Thymus (tissue), 11 donors: ENCODE measurements at regions not wholly inside any gene's neighbourhood (a gene's known extent, or its start where the extent isn't known, plus 50 kb on each side); places are given as distances from the start of the nearest gene placed in this dataset.

ENCODE experiments used
- DNase-seq, 9 donors: peaks; one replicate each; pipeline ENCODE4 v3.0.0-alpha.2; 2013; ENCODE audit warnings: low spot score in 9 of 9, low read depth in 6 of 9, missing footprints in 1 of 9
- H3K27ac ChIP-seq, 2 donors: one replicate each; pipeline ENCODE4 v1.5.1; 2013; ENCODE audit warnings: control low read depth in 1 of 2, low read depth in 1 of 2, low read length in 1 of 2, mild to moderate bottlenecking in 1 of 2, moderate library complexity in 1 of 2
- H3K27me3 ChIP-seq, 2 donors: one replicate each; pipeline ENCODE4 v1.5.1; 2013; ENCODE audit warnings: low read length in 1 of 2; ENCODE audit not compliant: control insufficient read depth in 2 of 2, insufficient read depth in 1 of 2
- H3K36me3 ChIP-seq, 2 donors: one replicate each; pipeline ENCODE4 v1.5.1; 2013; ENCODE audit warnings: low read length in 1 of 2, mild to moderate bottlenecking in 1 of 2, moderate library complexity in 1 of 2; ENCODE audit not compliant: control insufficient read depth in 2 of 2, insufficient read depth in 2 of 2
- H3K4me1 ChIP-seq, 2 donors: one replicate each; pipeline ENCODE4 v1.5.1; 2013; ENCODE audit warnings: low read length in 2 of 2; ENCODE audit not compliant: control insufficient read depth in 2 of 2, insufficient read depth in 2 of 2
- H3K4me3 ChIP-seq, 2 donors: one replicate each; pipeline ENCODE4 v1.5.1; 2013; ENCODE audit warnings: low read length in 2 of 2, control low read depth in 1 of 2, mild to moderate bottlenecking in 1 of 2
- H3K9me3 ChIP-seq, 2 donors: one replicate each; pipeline ENCODE4 v1.5.1; 2013; ENCODE audit warnings: low read length in 1 of 2, mild to moderate bottlenecking in 1 of 2; ENCODE audit not compliant: control insufficient read depth in 2 of 2, insufficient read depth in 1 of 2
- WGBS: extraction: QIAGEN DNeasy Blood & Tissue Kit; methylation state at CpG from one replicate; pipeline ENCODE4 v1.1.7; 2013; 5-methylcytosine and 5-hydroxymethylcytosine counted together
- donor health status: healthy.

DNA sequence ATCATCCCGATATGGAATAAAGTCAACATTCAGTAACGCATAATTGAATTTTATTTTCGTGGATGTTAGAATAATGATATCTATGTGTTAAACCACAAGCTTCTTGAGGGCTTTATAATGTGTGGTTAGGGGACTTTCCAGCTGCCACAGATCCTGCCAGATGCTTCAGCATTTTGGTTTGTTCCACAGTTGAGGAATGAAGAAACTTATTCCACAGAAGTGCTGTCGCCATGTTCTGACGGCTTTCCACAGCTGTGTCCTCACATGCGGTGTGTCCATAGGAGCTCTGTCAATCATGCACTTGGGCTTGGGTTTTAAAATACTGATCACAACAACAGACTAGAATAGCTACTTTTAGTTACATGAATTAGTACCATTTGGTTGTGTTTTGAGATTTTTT, 411.9 kb downstream of the TRIML1 start:
- H3K27me3 ChIP-seq = no peaks in the 10 kb centered on the region
- 77% methylated on average over 6 of the region's 6 CpGs for WGBS
- H3K27ac ChIP-seq = no peak overlapping the region
- H3K36me3 ChIP-seq = no peaks in the 10 kb centered on the region
- no peak overlapping the region for H3K4me3 ChIP-seq
- peaks cover 0 to 12% of the 10 kb centered on the region in 2 donors for H3K9me3 ChIP-seq
- DNase-seq = peak in 1 of 9 donors; percentile 1
- no peaks in the 10 kb centered on the region for H3K4me1 ChIP-seq

- H3K27me3 ChIP-seq = no peaks in the 10 kb centered on the region
- no peaks in the 10 kb centered on the region for H3K36me3 ChIP-seq
- no peak overlapping the region for H3K4me3 ChIP-seq
- no peak overlapping the region for H3K27ac ChIP-seq
- peaks cover 0 to 12% of the 10 kb centered on the region in 2 donors for H3K9me3 ChIP-seq
- no peaks in the 10 kb centered on the region for H3K4me1 ChIP-seq
- WGBS = 87% methylated on average over 2 of the region's 2 CpGs
- no peak for DNase-seq
These were observed 413.6 kb downstream of the TRIML1 start for GRCh38 chr4:188552741-188553275.

- Histone ChIP-seq H3K4me3 (no peak overlapping the region), H3K27me3 (no peaks in the 10 kb centered on the region), H3K4me1 (no peaks in the 10 kb centered on the region), H3K27ac (no peak overlapping the region), H3K36me3 (no peaks in the 10 kb centered on the region), H3K9me3 (peaks cover 0 to 12% of the 10 kb centered on the region in 2 donors)
- WGBS = 74% methylated on average over 4 of the region's 4 CpGs
- no peak for DNase-seq
These were observed 415.2 kb downstream of the TRIML1 start for GRCh38 chr4:188554413-188554812.

GRCh38 chr4:188573104-188573503, 433.9 kb downstream of the TRIML1 start:
- Histone ChIP-seq H3K9me3 (peaks cover 1 to 6% of the 10 kb centered on the region in 2 donors), H3K4me1 (no peaks in the 10 kb centered on the region), H3K27ac (no peak overlapping the region), H3K4me3 (no peak overlapping the region), H3K36me3 (no peaks in the 10 kb centered on the region), H3K27me3 (no peaks in the 10 kb centered on the region)
- no peak for DNase-seq
- 87% methylated on average over 3 of the region's 3 CpGs for WGBS

DNA sequence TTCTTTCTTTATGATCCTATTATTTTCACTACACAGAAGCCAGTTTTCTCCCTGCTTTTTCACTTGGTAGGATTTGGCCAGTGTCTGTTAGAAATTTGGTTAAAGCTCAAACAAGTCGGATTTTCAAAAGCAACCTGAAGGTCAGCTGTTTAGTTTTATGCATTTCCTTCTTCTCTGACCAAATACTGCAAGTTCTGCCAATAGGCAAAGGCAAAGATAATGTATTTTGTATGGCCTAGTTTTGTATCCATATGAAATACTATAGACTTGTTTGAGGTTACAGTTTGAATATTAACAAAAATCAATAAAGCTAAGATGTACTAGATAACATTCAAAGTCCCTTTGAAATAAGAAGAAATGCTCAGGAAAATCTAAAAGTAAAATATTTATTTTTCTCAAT, 439.4 kb downstream of the TRIML1 start:
- Histone ChIP-seq H3K27ac (no peak overlapping the region), H3K4me1 (no peaks in the 10 kb centered on the region), H3K27me3 (no peaks in the 10 kb centered on the region), H3K4me3 (no peak overlapping the region), H3K36me3 (no peaks in the 10 kb centered on the region), H3K9me3 (peaks cover 1 to 6% of the 10 kb centered on the region in 2 donors)
- 78% methylated on average over 1 of the region's 1 CpG for WGBS
- DNase-seq = no peak

GRCh38 chr4:188596021-188596420, 456.8 kb downstream of the TRIML1 start:
- Histone ChIP-seq H3K27me3 (no peaks in the 10 kb centered on the region), H3K36me3 (no peaks in the 10 kb centered on the region), H3K9me3 (no peaks in the 10 kb centered on the region), H3K4me1 (no peaks in the 10 kb centered on the region), H3K4me3 (no peak overlapping the region), H3K27ac (no peak overlapping the region)
- DNase-seq = no peak
- 80% methylated on average over 5 of the region's 5 CpGs for WGBS

- Histone ChIP-seq H3K4me3 (no peak overlapping the region), H3K36me3 (no peaks in the 10 kb centered on the region), H3K27ac (no peak overlapping the region), H3K27me3 (no peaks in the 10 kb centered on the region), H3K4me1 (no peaks in the 10 kb centered on the region), H3K9me3 (no peaks in the 10 kb centered on the region)
- no peak for DNase-seq
- WGBS = 95% methylated on average over 4 of the region's 4 CpGs
These were observed 464.4 kb downstream of the TRIML1 start for GRCh38 chr4:188603646-188604045.

GRCh38 chr4:188606635-188607034, 467.4 kb downstream of the TRIML1 start:
- no peaks in the 10 kb centered on the region for H3K9me3 ChIP-seq
- no peaks in the 10 kb centered on the region for H3K4me1 ChIP-seq
- H3K27ac ChIP-seq = no peak overlapping the region
- no peaks in the 10 kb centered on the region for H3K36me3 ChIP-seq
- H3K4me3 ChIP-seq = no peak overlapping the region
- no peak for DNase-seq
- H3K27me3 ChIP-seq = no peaks in the 10 kb centered on the region
- whole genome bisulfite sequencing = 92% methylated on average over 4 of the region's 4 CpGs

DNA sequence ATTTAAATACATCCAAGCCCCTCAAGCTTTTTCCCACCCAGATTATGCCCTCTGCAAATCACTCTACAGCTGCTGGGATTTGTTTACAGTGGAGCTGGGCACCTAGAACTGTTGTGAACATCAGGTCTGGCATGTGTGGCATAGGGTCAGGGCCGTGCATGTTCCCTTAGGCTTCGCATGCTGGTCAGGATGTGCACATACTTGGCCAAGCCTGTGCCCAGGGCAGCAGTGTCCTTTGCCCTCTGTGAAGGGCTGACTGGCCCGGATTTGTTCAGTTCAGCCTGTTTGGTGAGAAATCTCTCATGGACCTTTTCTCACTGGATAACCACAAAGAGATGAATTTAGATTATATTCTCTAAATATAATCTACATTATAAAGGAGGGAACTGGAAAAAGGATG, 471.9 kb downstream of the TRIML1 start:
- H3K27me3 ChIP-seq = no peaks in the 10 kb centered on the region

GRCh38 chr4:188612659-188613058, 473.4 kb downstream of the TRIML1 start:
- Histone ChIP-seq H3K36me3 (no peaks in the 10 kb centered on the region), H3K4me3 (no peak overlapping the region), H3K27ac (no peak overlapping the region), H3K4me1 (no peaks in the 10 kb centered on the region), H3K9me3 (peaks cover 0 to 3% of the 10 kb centered on the region in 2 donors), H3K27me3 (no peaks in the 10 kb centered on the region)
- DNase-seq = no peak
- WGBS = 64% methylated on average over 2 of the region's 2 CpGs

More for the DNA sequence above, 471.9 kb downstream of the TRIML1 start:
- WGBS = 91% methylated on average over 3 of the region's 3 CpGs
- DNase-seq = no peak
- Histone ChIP-seq H3K9me3 (peaks cover 0 to 3% of the 10 kb centered on the region in 2 donors), H3K4me1 (no peaks in the 10 kb centered on the region), H3K36me3 (no peaks in the 10 kb centered on the region), H3K27ac (no peak overlapping the region), H3K4me3 (no peak overlapping the region)
